ENCODE measurements at regions not wholly inside any gene's neighbourhood (a gene's known extent, or its start where the extent isn't known, plus 50 kb on each side); places are given as distances from the start of the nearest gene placed in this dataset.
"Not testable (repeated sequence)": the region's sequence is repeated elsewhere in the genome, so short reads cannot be mapped to it uniquely, and the experiment has no call there.

GRCh38 chr18:1521588-1522248 lies 617.0 kb downstream of the ADCYAP1 start:
- not testable (repeated sequence) for TF ChIP-seq CTCF, POLR2AphosphoS5, POLR2A (IDR thresholded peaks at IDR 0.05)

All from stomach (tissue), 4 donors.